ENCODE measurements at regions not wholly inside any gene's neighbourhood (a gene's known extent, or its start where the extent isn't known, plus 50 kb on each side); places are given as distances from the start of the nearest gene placed in this dataset.
"Not testable (repeated sequence)": the region's sequence is repeated elsewhere in the genome, so short reads cannot be mapped to it uniquely, and the experiment has no call there.

DNA sequence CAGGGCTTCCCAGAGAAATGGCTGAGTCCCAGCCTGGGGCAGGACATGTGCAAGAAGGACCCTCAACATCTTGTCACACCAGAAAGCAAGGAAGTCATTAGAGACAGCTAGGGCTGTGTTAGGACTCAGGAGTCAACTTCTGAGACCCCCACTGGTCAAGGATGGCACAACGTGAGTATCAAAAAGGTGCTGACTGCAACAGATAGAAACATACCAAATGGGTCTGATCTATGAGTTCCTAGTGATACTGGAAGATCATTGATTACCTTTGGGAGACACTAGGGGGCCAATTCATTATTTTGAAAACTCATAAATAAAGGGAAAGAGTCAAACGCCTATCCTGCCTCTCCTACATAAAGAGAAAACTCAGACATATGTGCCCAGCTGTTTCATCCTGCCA, 73.5 kb upstream of the GJB6 start:
- dilution Hi-C loops (cut with MboI; ENCODE audit: extremely low pct_ligation_motif_present, low sequenced_read_pairs) = no loop called here
- H3K79me2 ChIP-seq (ENCODE audit: control insufficient read depth, insufficient read depth, low read length) = no peaks in the 10 kb centered on the region
- peaks cover 7% of the 10 kb centered on the region for H3K4me1 ChIP-seq (ENCODE audit: control insufficient read depth, extremely low read depth, insufficient read depth, low read length)
- no peak overlapping the region for H3K4me3 ChIP-seq (ENCODE audit: control insufficient read depth in 2 of 3, extremely low read depth in 1 of 3, insufficient read depth in 2 of 3, low read depth in 1 of 3, low read length in 3 of 3)
- no peak for FAIRE-seq
- no peaks in the 10 kb centered on the region for H4K20me1 ChIP-seq (ENCODE audit: control insufficient read depth, extremely low read depth, insufficient read depth, low read length)
- H3K9me3 ChIP-seq (ENCODE audit: control insufficient read depth, low read depth, low read length) = no peaks in the 10 kb centered on the region
- H3K4me2 ChIP-seq (ENCODE audit: control insufficient read depth, extremely low read depth, insufficient read depth, low read depth, low read length) = no peak overlapping the region
- no peak for DNase-seq (ENCODE audit: low read depth, low spot score)
- H3K27ac ChIP-seq (ENCODE audit: control insufficient read depth, insufficient read depth, low read length) = no peak overlapping the region
- H3K36me3 ChIP-seq (ENCODE audit: control insufficient read depth in 2 of 2, extremely low read depth in 1 of 2, insufficient read depth in 2 of 2, low read length in 2 of 2) = no peaks in the 10 kb centered on the region
- H3K9me1 ChIP-seq (ENCODE audit: control insufficient read depth, extremely low read depth, insufficient read depth, low read length) = no peaks in the 10 kb centered on the region
- no peak overlapping the region for H3K9ac ChIP-seq (ENCODE audit: control insufficient read depth, extremely low read depth, insufficient read depth, low read length)
- H3K27me3 ChIP-seq (ENCODE audit: control insufficient read depth, extremely low read depth, insufficient read depth, low read length) = no peaks in the 10 kb centered on the region
- no peak overlapping the region for H2AFZ ChIP-seq (ENCODE audit: control insufficient read depth, low read length)
- TF ChIP-seq, protein P1, sequence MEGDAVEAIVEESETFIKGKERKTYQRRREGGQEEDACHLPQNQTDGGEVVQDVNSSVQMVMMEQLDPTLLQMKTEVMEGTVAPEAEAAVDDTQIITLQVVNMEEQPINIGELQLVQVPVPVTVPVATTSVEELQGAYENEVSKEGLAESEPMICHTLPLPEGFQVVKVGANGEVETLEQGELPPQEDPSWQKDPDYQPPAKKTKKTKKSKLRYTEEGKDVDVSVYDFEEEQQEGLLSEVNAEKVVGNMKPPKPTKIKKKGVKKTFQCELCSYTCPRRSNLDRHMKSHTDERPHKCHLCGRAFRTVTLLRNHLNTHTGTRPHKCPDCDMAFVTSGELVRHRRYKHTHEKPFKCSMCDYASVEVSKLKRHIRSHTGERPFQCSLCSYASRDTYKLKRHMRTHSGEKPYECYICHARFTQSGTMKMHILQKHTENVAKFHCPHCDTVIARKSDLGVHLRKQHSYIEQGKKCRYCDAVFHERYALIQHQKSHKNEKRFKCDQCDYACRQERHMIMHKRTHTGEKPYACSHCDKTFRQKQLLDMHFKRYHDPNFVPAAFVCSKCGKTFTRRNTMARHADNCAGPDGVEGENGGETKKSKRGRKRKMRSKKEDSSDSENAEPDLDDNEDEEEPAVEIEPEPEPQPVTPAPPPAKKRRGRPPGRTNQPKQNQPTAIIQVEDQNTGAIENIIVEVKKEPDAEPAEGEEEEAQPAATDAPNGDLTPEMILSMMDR (optimal IDR thresholded peaks at IDR 0.05 in 1 of 3, IDR thresholded peaks at IDR 0.05 in 1 of 3, conservative IDR thresholded peaks at IDR 0.05 in 1 of 3; ENCODE audit: extremely low read depth in 1 of 3, insufficient read depth in 2 of 3, low read length in 3 of 3) = no peak
- TF ChIP-seq EZH2 (IDR thresholded peaks at IDR 0.05; ENCODE audit: low read length) = no peak

DNA sequence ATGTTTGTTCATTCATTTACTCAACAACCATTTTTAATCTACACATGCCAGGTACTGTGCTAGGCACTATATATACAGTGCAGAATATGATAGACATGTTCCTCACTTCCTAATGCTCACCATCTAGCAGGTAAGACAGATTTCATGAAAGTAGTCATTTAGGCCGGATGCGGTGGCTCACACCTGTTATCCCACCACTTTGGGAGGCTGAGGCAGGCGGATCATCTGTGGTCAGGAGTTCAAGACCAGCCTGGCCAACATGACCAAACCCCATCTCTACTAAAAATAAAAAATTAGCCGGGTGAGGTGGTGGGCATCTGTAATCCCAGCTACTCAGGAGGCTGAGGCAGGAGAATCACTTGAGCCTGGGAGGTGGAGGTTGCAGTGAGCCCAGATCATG, 71.9 kb upstream of the GJB6 start:
- H3K27me3 ChIP-seq (ENCODE audit: control insufficient read depth, extremely low read depth, insufficient read depth, low read length); H3K27ac ChIP-seq (ENCODE audit: control insufficient read depth, insufficient read depth, low read length); H3K4me1 ChIP-seq (ENCODE audit: control insufficient read depth, extremely low read depth, insufficient read depth, low read length); H3K36me3 ChIP-seq (ENCODE audit: control insufficient read depth in 2 of 2, extremely low read depth in 1 of 2, insufficient read depth in 2 of 2, low read length in 2 of 2); H3K79me2 ChIP-seq (ENCODE audit: control insufficient read depth, insufficient read depth, low read length); H4K20me1 ChIP-seq (ENCODE audit: control insufficient read depth, extremely low read depth, insufficient read depth, low read length); DNase-seq (ENCODE audit: low read depth, low spot score); H3K9me3 ChIP-seq (ENCODE audit: control insufficient read depth, low read depth, low read length); H3K4me3 ChIP-seq (ENCODE audit: control insufficient read depth in 2 of 3, extremely low read depth in 1 of 3, insufficient read depth in 2 of 3, low read depth in 1 of 3, low read length in 3 of 3); H3K9me1 ChIP-seq (ENCODE audit: control insufficient read depth, extremely low read depth, insufficient read depth, low read length); H3K4me2 ChIP-seq (ENCODE audit: control insufficient read depth, extremely low read depth, insufficient read depth, low read depth, low read length); FAIRE-seq; H3K9ac ChIP-seq (ENCODE audit: control insufficient read depth, extremely low read depth, insufficient read depth, low read length); dilution Hi-C loops (cut with MboI; ENCODE audit: extremely low pct_ligation_motif_present, low sequenced_read_pairs); H2AFZ ChIP-seq (ENCODE audit: control insufficient read depth, low read length): not testable (repeated sequence)

DNA sequence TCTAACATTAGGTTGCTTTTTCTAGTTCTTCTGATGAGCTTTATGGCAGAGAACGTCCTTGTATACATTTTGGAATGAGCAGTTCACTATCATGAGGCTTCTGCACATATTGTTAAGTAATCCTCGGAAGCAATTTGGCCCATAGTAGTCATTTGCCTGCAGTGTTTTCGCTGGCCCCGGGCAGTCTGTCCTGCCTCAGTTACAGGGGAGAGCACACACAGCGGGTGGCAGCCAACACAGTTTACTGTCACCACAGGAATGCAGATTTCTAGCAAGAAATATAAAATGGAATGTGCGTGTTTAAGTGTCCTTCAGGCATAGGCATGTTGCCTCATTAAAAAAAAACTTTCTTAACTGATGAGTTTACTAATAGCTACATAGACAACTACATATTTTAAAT, 71.5 kb upstream of the GJB6 start:
- FAIRE-seq (peak; percentile 23), DNase-seq (ENCODE audit: low read depth, low spot score) (peak; percentile 33)
- Histone ChIP-seq H3K4me2 (ENCODE audit: control insufficient read depth, extremely low read depth, insufficient read depth, low read depth, low read length) (no peak overlapping the region), H3K9ac (ENCODE audit: control insufficient read depth, extremely low read depth, insufficient read depth, low read length) (no peak overlapping the region), H3K9me3 (ENCODE audit: control insufficient read depth, low read depth, low read length) (no peaks in the 10 kb centered on the region), H3K27me3 (ENCODE audit: control insufficient read depth, extremely low read depth, insufficient read depth, low read length) (no peaks in the 10 kb centered on the region), H4K20me1 (ENCODE audit: control insufficient read depth, extremely low read depth, insufficient read depth, low read length) (no peaks in the 10 kb centered on the region), H3K4me3 (ENCODE audit: control insufficient read depth in 2 of 3, extremely low read depth in 1 of 3, insufficient read depth in 2 of 3, low read depth in 1 of 3, low read length in 3 of 3) (no peak overlapping the region), H3K36me3 (ENCODE audit: control insufficient read depth in 2 of 2, extremely low read depth in 1 of 2, insufficient read depth in 2 of 2, low read length in 2 of 2) (no peaks in the 10 kb centered on the region), H3K27ac (ENCODE audit: control insufficient read depth, insufficient read depth, low read length) (no peak overlapping the region), H3K4me1 (ENCODE audit: control insufficient read depth, extremely low read depth, insufficient read depth, low read length) (peaks cover 7% of the 10 kb centered on the region), H3K9me1 (ENCODE audit: control insufficient read depth, extremely low read depth, insufficient read depth, low read length) (no peaks in the 10 kb centered on the region), H2AFZ (ENCODE audit: control insufficient read depth, low read length) (no peak overlapping the region), H3K79me2 (ENCODE audit: control insufficient read depth, insufficient read depth, low read length) (no peaks in the 10 kb centered on the region)
- TF ChIP-seq, protein P1 (optimal IDR thresholded peaks at IDR 0.05 in 1 of 3, IDR thresholded peaks at IDR 0.05 in 1 of 3, conservative IDR thresholded peaks at IDR 0.05 in 1 of 3; ENCODE audit: extremely low read depth in 1 of 3, insufficient read depth in 2 of 3, low read length in 3 of 3) = no peak
- TF ChIP-seq EZH2 (IDR thresholded peaks at IDR 0.05; ENCODE audit: low read length) = no peak
- dilution Hi-C loops (cut with MboI; ENCODE audit: extremely low pct_ligation_motif_present, low sequenced_read_pairs) = no loop called here

Measured in keratinocyte (primary cell).